GM18861 (cell line): ENCODE measurements at regions not wholly inside any gene's neighbourhood (a gene's known extent, or its start where the extent isn't known, plus 50 kb on each side); places are given as distances from the start of the nearest gene placed in this dataset.
A peak's percentile ranks its signal among the peaks of the same experiment; 100 is the strongest.

Experiments used
- ATAC-seq: cut with Tn5 transposase; IDR thresholded peaks from one replicate; pipeline ENCODE4 v1.9.1; 2021; ENCODE audit not compliant: unreplicated experiment

DNA sequence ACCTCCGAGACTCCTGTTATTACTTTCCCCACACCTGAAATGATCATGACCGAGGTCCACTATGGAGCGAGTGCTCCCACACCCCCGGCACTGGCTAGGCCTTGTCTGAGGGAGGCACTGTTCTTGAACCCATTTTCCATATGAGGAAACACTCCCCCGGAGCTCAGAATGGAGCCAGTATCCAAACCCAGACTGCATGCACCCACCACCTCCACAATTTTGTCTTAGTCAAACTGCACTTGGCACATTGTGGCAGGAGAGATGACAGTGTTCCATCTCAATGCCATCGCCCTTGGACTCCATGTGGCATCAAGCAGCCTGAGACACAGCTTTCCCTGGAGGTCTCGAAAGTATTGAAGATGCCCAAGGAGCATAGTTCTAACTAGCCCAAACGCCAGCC is 154.1 kb downstream of the NUP210 start:
- ATAC-seq, result no peak

DNA sequence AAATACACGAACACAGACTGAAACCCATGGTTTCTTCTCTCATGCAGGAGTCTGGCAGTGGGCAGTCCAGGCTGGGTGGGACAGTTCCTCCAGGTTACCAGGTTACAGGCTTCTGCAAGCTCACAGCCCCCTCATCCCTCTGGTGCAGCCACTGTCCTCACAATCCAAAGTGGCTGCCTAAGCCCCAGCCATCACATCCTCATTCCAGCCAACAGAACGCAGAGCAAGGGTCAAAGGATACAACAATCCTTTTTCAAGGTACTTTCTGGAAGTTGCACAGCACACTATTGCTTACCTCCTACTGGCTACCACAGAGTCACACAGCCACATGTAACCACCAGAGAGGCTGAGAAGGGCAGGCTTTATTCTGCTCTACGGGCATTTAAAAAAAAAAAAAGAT is 154.6 kb downstream of the NUP210 start:
- no peak for ATAC-seq

DNA sequence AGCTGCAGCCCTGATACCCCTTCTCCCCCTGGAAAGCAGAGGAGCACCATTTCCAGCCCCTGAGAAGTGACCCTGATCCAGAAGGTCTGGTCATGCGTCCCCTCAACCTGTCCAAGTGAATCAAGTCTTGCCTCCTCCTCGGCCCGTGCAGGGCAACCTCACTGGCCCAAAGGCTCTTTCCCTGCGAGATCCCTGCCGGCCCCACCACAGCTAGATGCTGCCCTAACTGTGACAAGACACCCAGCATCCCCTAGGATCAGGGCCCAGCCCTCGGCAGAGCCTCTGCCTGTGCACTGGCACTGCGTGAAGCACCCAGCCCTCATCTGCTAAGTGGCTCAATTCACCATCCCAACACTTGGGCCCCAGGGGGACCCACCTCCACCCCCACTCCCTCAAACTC is 155.1 kb downstream of the NUP210 start:
- no peak for ATAC-seq

GRCh38 chr3:13264468-13264795 is 155.7 kb downstream of the NUP210 start:
- no peak for ATAC-seq

GRCh38 chr3:13263770-13264467 is 156.2 kb downstream of the NUP210 start:
- ATAC-seq, result no peak

GRCh38 chr3:13262493-13263211 is 157.5 kb downstream of the NUP210 start:
- ATAC-seq, result peak; percentile 42

DNA sequence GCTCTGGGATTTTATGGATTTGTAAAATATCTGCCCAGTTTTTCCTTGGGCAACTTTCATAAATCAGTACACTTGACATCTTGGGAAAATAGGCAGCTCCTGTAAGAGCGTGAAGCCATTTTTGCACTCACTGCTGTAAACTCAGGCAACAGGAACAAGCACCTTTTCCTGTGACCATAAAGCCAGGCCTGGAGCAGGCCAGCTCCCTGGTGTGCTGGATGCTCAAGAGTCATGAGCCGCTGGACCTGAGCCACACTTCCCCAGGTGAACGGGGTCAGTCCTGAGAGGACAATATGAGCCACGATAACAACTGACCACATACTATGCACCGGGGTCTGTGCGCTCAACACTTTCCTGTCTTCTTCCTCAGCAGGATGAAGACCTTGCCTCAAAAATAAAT is 158.2 kb downstream of the NUP210 start:
- no peak for ATAC-seq

GRCh38 chr3:13261104-13261830 is 158.9 kb downstream of the NUP210 start:
- no peak for ATAC-seq

GRCh38 chr3:13260259-13261103 is 159.6 kb downstream of the NUP210 start:
- ATAC-seq, result no peak

DNA sequence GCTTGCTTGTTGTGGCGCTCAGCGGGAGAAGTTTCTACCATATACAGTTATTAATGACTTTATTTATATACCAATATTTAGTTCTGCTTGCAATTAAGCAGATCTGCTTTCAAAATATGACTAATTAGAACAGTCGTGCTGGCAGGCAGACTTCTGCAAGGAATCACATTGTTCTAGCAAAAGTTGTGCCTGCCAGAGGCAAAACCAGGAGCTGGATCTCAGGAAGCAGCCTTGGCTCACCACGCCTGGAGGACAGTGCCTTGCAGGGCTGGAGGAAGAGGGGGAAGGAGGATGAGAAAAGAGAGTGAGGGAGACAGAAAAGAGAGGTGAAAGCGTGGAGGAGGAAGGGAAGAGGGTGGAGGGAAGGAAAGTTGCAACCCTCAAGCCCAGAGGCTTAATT is 160.3 kb downstream of the NUP210 start:
- ATAC-seq, result no peak

- no peak for ATAC-seq
These were observed 161.1 kb downstream of the NUP210 start for GRCh38 chr3:13258986-13259514.

GRCh38 chr3:13258280-13258679 is 161.8 kb downstream of the NUP210 start:
- no peak for ATAC-seq

DNA sequence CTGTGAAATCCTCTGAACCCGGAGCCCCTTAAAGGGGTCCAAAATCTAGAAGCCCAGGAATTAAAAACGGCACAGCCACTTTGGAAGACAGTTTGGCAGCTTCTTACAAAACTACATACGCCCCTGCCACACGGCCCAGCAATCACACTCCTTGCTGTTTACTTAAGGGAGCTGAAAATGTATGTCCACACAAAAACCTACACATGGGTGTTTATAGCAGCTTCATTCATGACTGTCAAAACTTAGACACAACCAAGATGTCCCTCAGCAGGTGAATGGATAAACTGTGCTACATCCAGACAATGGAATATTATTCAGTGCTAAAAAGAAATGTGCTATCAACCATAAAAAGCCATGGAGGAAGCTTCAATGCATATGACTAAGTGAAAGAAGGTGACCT is 162.5 kb downstream of the NUP210 start:
- ATAC-seq, result no peak

DNA sequence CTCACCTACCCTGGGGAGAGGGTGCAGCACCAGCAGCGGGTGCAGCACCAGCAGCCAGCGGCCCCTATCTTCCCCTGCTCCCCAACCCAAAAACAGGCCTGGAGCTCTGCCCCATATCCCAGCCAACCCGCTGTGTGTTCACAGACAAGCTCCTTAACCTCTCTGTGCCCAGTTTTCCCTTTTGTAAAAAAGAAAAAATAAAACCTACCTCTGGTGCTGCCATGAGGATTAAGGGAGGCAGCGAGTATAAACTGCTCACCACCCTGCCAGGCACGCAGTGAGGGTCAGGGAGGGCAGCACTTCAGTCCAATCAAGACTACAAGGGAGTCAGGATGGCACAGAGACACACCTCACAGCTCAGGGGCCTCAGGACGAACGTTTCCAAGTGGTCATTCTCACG is 163.3 kb downstream of the NUP210 start:
- no peak for ATAC-seq

DNA sequence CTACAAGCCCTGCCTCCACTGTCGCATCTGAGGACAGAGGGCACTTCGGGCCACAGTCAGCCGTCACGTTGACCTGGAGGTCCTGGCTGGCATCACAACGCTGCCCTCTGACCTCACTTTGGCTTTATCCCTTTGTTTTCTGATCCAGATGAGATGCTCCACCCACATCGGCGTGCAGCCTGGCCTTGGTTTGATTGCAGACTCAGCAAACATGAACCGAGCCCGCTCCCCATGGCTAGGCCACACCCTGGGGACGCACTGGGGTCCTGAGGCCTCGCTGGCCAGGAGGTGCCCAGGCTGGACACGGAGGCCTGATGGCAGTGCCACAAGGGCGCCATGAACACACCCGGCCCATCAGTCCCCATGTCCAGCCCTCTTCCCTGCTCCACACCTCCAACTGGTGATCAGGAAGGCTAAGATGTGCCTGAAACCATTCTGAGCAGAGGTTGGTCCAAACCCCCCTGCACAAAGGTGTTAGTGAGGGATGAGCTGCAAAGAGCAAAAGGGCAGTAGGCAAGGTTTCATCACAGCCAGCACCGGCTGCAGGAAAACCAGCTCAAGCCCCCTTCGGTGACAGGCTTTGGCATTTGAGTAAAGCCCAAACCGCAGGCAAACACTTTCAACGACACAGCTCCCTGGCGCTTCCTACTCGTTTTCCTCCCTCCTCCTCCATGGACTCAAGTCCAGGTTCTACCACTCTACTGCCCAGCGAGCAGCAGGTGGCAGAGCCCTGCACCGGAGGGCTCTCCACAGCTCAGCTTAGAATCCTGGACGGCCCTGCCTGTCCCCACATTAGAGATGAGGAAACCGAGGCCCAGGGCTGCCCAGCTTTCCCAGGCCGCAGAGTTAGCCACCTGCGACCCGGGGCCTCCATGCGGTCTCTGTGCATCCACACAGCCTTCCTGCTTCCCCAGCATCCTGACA is 165.8 kb downstream of the NUP210 start:
- no peak for ATAC-seq

- ATAC-seq, result no peak
These were observed 166.7 kb downstream of the NUP210 start for GRCh38 chr3:13253208-13253937.

DNA sequence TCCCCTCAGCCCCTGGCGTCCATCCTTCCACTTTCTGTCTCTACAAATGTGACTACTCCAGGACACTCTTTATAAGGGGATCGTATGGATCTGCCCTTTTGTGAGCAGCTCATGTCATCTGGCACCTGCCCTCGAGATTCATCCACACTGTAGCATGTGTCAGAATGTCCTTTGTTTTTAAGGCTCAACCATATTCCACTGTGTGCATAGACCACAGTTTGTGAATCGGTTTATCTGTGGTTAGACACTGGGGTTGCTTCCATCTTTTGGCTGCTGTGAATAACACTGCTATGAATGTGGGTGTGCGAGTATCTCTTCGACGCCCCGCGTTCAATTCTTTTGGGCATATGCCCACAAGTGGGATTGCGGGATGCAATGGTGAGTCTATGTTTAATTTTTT is 167.9 kb downstream of the NUP210 start:
- ATAC-seq, result no peak

GRCh38 chr3:13251166-13251903 is 168.8 kb downstream of the NUP210 start:
- ATAC-seq, result no peak
